ENCODE measurements at regions not wholly inside any gene's neighbourhood (a gene's known extent, or its start where the extent isn't known, plus 50 kb on each side); places are given as distances from the start of the nearest gene placed in this dataset.

GRCh38 chr1:36607263-36607651 lies 124.5 kb upstream of the CSF3R start:
- DNase-seq (ENCODE audit: low read depth in 2 of 2): no peak

GRCh38 chr1:36606641-36607262 lies 124.0 kb upstream of the CSF3R start:
- DNase-seq (ENCODE audit: low read depth in 2 of 2): no peak

- DNase-seq (ENCODE audit: low read depth in 2 of 2): no peak
Measured at GRCh38 chr1:36605942-36606640, 123.4 kb upstream of the CSF3R start.

GRCh38 chr1:36603461-36603860 lies 120.7 kb upstream of the CSF3R start:
- DNase-seq (ENCODE audit: low read depth in 2 of 2): no peak

GRCh38 chr1:36602184-36602583 lies 119.5 kb upstream of the CSF3R start:
- no peak for DNase-seq (ENCODE audit: low read depth in 2 of 2)

GRCh38 chr1:36599828-36600227 lies 117.1 kb upstream of the CSF3R start:
- no peak for DNase-seq (ENCODE audit: low read depth in 2 of 2)

GRCh38 chr1:36597514-36597913 lies 114.8 kb upstream of the CSF3R start:
- no peak for DNase-seq (ENCODE audit: low read depth in 2 of 2)

- no peak for DNase-seq (ENCODE audit: low read depth in 2 of 2)
Measured at GRCh38 chr1:36595921-36596320, 113.2 kb upstream of the CSF3R start.

- DNase-seq (ENCODE audit: low read depth in 2 of 2): no peak
Measured at GRCh38 chr1:36595349-36595748, 112.6 kb upstream of the CSF3R start.

- no peak for DNase-seq (ENCODE audit: low read depth in 2 of 2)
Measured at GRCh38 chr1:36594023-36594422, 111.3 kb upstream of the CSF3R start.

- DNase-seq (ENCODE audit: low read depth in 2 of 2): no peak
Measured at GRCh38 chr1:36591278-36591677, 108.6 kb upstream of the CSF3R start.

GRCh38 chr1:36590771-36591170 lies 108.1 kb upstream of the CSF3R start:
- DNase-seq (ENCODE audit: low read depth in 2 of 2): no peak

- DNase-seq (ENCODE audit: low read depth in 2 of 2): no peak
Measured at GRCh38 chr1:36590264-36590663, 107.6 kb upstream of the CSF3R start.

GRCh38 chr1:36588972-36589371 lies 106.3 kb upstream of the CSF3R start:
- DNase-seq (ENCODE audit: low read depth in 2 of 2): no peak

GRCh38 chr1:36585569-36586548 lies 103.1 kb upstream of the CSF3R start:
- DNase-seq (ENCODE audit: low read depth in 2 of 2): no peak

- no peak for DNase-seq (ENCODE audit: low read depth in 2 of 2)
Measured at GRCh38 chr1:36584874-36585453, 102.3 kb upstream of the CSF3R start.

GRCh38 chr1:36583980-36584782 lies 101.5 kb upstream of the CSF3R start:
- DNase-seq (ENCODE audit: low read depth in 2 of 2): no peak

- no peak for DNase-seq (ENCODE audit: low read depth in 2 of 2)
Measured at GRCh38 chr1:36583080-36583479, 100.4 kb upstream of the CSF3R start.

GRCh38 chr1:36582066-36582755 lies 99.5 kb upstream of the CSF3R start:
- DNase-seq (ENCODE audit: low read depth in 2 of 2): no peak

- DNase-seq (ENCODE audit: low read depth in 2 of 2): no peak
Measured at GRCh38 chr1:36580524-36580923, 97.8 kb upstream of the CSF3R start.

- DNase-seq (ENCODE audit: low read depth in 2 of 2): no peak
Measured at GRCh38 chr1:36579039-36579438, 96.3 kb upstream of the CSF3R start.
